ENCODE measurements at regions not wholly inside any gene's neighbourhood (a gene's known extent, or its start where the extent isn't known, plus 50 kb on each side); places are given as distances from the start of the nearest gene placed in this dataset.
A peak's percentile ranks its signal among the peaks of the same experiment; 100 is the strongest.
"Not testable (repeated sequence)": the region's sequence is repeated elsewhere in the genome, so short reads cannot be mapped to it uniquely, and the experiment has no call there.

DNA sequence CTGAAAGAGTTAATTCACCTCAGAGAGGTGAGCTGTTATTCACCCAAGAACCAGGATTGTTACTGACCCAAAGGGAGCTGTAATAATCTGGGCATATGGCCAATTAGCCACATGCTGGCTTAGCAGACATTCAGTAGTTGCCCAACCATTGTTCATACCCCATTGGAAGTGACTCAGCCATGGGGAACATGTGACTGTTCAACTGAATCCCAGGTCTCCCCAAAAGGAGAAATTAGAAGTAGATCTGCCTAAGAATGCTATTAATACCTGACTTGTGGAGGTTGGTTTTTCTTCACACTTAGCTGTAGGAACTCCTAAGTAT lies 272.6 kb upstream of the UBE2E3 start:
- no peak overlapping the region for H3K27ac Mint-ChIP-seq
- H3K36me3 Mint-ChIP-seq, result no peaks in the 10 kb centered on the region
- H3K4me1 Mint-ChIP-seq, result no peaks in the 10 kb centered on the region
- DNase-seq, result no peak
- peaks cover 0 to 6% of the 10 kb centered on the region in 2 donors for H3K9me3 Mint-ChIP-seq
- no peak for ATAC-seq (replicated peaks)
- H3K27me3 Mint-ChIP-seq, result no peaks in the 10 kb centered on the region
- no peak overlapping the region for H3K4me3 Mint-ChIP-seq

DNA sequence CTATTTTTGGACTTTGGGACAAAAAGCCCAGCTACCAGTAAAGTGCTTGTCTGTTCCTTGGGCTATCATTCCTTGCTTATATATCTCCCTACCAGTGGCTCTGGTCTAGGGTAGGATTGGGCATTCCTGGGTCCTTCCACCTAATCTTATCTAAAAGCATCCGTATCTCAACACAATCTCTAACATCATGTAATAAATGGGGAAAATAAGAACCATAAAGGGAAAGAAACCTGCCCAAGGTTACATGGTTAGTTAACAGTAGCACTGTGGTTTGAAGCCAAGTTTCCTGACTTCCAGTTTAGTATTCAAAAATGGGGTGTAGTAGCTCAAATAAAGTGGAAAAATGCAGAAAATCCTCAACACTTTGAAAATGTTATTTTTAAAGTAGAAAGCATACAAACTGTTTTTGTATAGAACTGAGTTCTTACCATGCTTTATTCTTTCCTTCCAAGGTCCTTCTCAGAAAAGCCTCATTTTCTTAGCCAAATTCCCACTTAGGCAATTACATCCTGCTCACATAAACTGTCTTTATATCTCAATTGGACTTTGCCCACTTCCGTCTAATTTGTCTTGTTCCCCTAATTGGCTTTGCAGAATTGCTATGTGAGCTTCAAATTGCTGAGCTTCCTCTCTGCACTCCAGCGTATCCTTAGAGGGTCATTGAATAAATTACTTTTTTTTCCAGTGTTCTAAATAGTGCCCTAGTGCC lies 273.1 kb upstream of the UBE2E3 start:
- Mint-ChIP-seq H3K36me3 (no peaks in the 10 kb centered on the region), H3K27me3 (no peaks in the 10 kb centered on the region), H3K4me1 (no peaks in the 10 kb centered on the region), H3K4me3 (no peak overlapping the region), H3K27ac (no peak overlapping the region), H3K9me3 (peaks cover 0 to 2% of the 10 kb centered on the region in 2 donors)
- DNase-seq (no peak), ATAC-seq (replicated peaks) (no peak)

DNA sequence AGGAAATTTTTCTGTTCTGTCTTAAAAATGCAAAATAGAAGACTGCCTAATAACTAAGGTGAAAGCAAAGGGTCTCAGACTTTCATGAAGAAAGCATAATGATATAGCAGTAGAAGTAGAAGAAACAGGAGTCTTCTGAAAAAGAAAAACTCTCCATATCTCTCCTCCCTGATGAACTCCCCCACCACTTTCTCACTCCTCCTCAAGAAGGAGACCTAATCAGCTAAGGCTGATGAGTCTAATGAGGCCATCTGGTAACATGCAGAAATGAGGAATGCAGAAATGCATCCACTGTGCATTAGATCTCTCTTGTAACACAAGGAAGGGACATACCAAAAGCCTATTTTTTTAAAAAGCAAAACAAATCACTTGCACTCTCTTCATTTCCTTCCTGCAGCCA lies 273.7 kb upstream of the UBE2E3 start:
- no peaks in the 10 kb centered on the region for H3K27me3 Mint-ChIP-seq
- DNase-seq, result no peak

DNA sequence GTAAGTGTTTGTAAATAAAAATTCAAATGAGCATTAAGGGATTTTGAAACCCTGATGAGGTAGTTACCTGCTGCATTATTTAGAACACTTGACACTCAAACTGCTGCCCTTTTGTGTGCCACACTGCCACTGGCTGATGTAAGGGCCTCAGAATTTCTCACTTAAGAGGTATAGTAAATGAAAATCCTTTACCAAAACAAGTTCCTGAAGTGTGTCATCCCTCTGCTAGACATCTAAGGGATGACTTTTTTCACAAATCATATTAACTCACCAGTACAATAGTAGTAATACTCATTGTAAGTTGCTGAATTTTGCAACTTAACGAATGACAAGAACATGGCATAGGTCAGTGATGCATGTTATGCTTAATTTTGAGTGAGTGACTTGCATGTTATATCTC lies 274.9 kb upstream of the UBE2E3 start:
- ATAC-seq (replicated peaks) (no peak), DNase-seq (no peak)
- no peaks in the 10 kb centered on the region for H3K36me3 Mint-ChIP-seq
- no peaks in the 10 kb centered on the region for H3K4me1 Mint-ChIP-seq
- no peak overlapping the region for H3K27ac Mint-ChIP-seq
- no peaks in the 10 kb centered on the region for H3K9me3 Mint-ChIP-seq
- no peaks in the 10 kb centered on the region for H3K27me3 Mint-ChIP-seq
- no peak overlapping the region for H3K4me3 Mint-ChIP-seq

More for the DNA sequence above, 273.7 kb upstream of the UBE2E3 start:
- H3K4me3 Mint-ChIP-seq, result no peak overlapping the region
- H3K4me1 Mint-ChIP-seq, result no peaks in the 10 kb centered on the region
- no peaks in the 10 kb centered on the region for H3K36me3 Mint-ChIP-seq
- no peak for ATAC-seq (replicated peaks)
- no peak overlapping the region for H3K27ac Mint-ChIP-seq
- no peaks in the 10 kb centered on the region for H3K9me3 Mint-ChIP-seq

DNA sequence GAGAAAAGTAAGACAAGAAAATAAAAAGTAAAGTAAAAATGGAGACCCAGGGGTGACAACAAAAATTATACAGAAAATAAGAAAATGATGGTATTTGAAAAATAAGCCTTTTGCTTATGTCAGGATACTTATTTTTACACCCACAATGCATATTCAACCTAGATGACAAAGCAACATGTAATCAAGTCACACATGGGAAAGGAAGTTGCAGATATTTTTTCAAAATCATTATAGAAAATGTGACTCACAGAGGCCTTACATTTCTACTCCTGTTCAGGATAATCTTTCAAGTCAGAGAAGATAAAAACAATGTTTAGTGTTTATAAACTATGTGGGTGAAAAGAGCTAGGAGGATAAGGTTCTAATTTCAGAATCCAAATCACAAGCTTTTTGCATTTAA lies 275.3 kb upstream of the UBE2E3 start:
- no peaks in the 10 kb centered on the region for H3K4me1 Mint-ChIP-seq
- H3K9me3 Mint-ChIP-seq, result no peaks in the 10 kb centered on the region
- DNase-seq (no peak), ATAC-seq (replicated peaks) (no peak)
- H3K27ac Mint-ChIP-seq, result no peak overlapping the region
- H3K4me3 Mint-ChIP-seq, result no peak overlapping the region
- H3K36me3 Mint-ChIP-seq, result no peaks in the 10 kb centered on the region
- H3K27me3 Mint-ChIP-seq, result no peaks in the 10 kb centered on the region

DNA sequence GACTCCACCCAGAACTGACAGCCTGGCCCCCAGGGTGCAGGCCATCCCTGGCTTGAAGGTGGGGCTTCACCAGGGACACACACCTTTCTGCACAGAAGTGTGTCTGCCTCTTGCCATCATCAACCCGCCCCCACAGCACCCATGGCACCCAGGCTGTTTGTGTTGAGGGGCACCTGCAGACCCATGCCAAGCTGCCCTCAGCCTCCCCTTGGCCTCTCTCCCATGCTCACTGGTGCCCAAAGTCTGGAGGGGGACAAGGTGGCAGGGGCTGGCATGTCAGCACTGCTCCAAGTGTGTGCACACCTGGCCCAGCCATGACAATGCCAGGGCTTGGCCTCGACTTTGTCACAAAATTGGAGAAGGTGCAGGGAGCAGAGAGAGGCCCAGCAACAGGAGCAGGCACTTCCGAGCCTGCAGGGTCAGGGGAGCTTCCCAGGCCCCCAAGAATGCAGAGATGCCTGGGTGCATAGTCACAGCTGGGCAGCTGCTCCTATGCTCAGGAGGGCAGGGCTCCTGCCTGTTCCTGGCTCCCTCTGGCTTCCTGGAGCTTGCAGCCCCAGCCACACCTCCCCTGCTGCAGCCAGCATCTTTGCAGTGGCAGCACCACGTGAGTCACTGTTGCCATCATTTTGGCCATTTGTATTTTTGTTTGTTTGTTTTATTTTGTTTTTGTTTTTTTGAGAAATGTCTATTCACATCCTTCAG lies 280.6 kb upstream of the UBE2E3 start:
- ATAC-seq (replicated peaks), result no peak
- no peaks in the 10 kb centered on the region for H3K9me3 Mint-ChIP-seq

DNA sequence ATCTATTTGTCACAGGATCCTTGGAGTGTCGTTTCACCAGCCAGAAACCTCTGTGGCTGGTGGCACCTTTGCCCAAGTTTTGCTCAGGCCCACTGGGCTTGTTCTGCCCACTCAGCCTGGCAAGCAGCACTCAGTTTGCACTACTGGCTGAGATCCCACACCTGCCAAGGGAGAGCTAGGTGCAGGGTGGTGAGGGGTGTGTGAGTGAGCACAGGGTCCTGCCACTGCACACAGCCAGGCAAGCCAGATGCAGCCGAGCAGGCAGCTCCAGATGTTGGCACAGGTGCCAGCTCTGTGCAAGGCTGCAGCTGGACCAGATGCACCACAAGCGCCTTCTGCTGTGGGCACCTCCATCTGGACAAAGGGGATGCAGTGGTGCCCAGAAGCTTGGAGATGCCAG lies 281.7 kb upstream of the UBE2E3 start:
- Mint-ChIP-seq H3K9me3 (no peaks in the 10 kb centered on the region), H3K36me3 (no peaks in the 10 kb centered on the region), H3K27ac (no peak overlapping the region), H3K4me1 (no peaks in the 10 kb centered on the region), H3K27me3 (no peaks in the 10 kb centered on the region), H3K4me3 (no peak overlapping the region)
- ATAC-seq (replicated peaks), result peak in 1 of 2 donors; percentile 22
- DNase-seq, result no peak

More for the DNA sequence above, 280.6 kb upstream of the UBE2E3 start:
- no peaks in the 10 kb centered on the region for H3K36me3 Mint-ChIP-seq
- no peaks in the 10 kb centered on the region for H3K4me1 Mint-ChIP-seq
- no peaks in the 10 kb centered on the region for H3K27me3 Mint-ChIP-seq
- DNase-seq, result no peak
- H3K27ac Mint-ChIP-seq, result no peak overlapping the region
- no peak overlapping the region for H3K4me3 Mint-ChIP-seq

DNA sequence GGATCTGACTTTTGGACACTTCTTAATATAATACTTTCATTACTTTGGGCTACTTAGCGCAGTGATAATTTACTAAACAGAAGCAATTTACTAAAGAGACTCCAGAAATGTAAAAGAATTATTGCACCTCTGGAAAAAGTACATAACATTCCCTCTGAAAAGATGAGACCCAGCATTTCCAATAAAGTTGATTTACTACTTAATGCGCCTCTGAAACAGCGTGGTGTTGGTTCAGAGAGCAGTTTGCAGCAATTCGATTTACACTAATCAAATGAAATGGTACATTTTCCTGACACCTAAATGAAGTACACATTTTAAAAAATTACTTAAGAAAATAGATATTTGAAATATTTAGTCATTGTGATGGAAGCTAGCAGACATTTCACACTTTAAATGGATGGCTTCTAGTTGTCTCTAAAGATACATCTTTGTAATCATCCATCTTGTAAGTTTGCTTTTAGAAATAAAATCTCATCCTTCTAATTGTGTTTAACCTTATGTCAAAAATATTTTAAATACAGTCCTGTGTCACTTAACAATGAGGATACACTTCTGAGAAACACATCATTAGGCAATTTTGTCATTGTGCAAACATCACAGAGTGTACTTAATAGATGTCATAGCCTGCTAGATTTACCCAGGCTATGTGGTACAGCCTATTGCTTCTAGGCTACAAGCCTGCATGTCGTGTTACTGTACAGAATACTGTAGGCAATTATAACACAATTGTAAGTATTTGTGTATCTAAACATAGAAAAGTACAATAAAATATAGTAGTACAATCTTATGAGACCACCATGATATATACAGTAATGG lies 284.6 kb upstream of the UBE2E3 start:
- ATAC-seq (replicated peaks) (no peak), DNase-seq (no peak)
- no peaks in the 10 kb centered on the region for H3K36me3 Mint-ChIP-seq
- no peak overlapping the region for H3K4me3 Mint-ChIP-seq
- H3K4me1 Mint-ChIP-seq, result no peaks in the 10 kb centered on the region
- no peaks in the 10 kb centered on the region for H3K27me3 Mint-ChIP-seq
- H3K9me3 Mint-ChIP-seq, result no peaks in the 10 kb centered on the region
- H3K27ac Mint-ChIP-seq, result no peak overlapping the region

DNA sequence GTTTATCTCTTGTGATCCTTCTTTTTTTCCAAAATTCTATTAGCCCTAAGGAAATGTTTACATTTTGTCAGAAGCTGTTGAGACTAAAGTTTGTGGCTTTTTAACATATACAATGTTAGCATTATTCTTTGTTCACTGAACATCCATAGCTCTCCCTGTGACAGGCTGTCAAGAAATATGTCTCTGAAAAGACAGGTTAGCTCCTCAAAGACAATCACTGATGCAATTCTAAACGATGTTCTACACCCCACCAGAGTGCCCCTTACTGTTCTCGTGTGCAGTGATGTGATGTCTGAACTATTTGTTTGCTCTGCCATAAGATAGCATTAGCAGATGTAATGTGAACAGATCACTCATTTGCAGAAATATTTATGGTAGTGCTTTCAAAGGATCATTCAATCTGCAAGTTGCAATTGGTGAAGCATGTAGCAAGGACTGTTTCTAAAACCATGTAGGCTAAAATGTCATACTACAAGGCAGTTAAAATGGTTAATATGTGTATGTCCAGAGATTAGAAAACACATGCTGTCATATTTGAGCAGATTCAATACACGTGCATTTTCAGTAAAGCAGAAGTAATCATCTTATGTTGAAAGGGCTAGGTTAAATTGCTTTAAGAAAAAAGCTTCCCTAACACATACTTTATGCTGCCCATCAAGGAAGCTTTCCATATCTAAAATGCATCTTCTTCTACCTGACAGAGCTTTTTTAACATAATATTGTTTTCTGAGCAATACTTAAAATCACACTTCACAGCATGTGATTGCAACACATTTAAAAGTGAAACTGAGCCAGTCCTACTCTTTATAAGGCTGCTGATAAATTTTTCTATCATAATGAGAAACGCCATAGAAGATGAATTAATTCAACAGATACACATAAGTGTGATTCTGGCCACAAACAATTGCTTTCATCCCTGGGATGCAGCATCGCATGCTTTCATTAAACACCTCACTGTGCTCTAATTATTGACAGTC lies 285.7 kb upstream of the UBE2E3 start:
- H3K9me3 Mint-ChIP-seq, result no peaks in the 10 kb centered on the region
- no peak overlapping the region for H3K4me3 Mint-ChIP-seq
- no peak for ATAC-seq (replicated peaks)
- DNase-seq, result no peak
- H3K36me3 Mint-ChIP-seq, result no peaks in the 10 kb centered on the region
- no peaks in the 10 kb centered on the region for H3K4me1 Mint-ChIP-seq
- no peak overlapping the region for H3K27ac Mint-ChIP-seq
- no peaks in the 10 kb centered on the region for H3K27me3 Mint-ChIP-seq

DNA sequence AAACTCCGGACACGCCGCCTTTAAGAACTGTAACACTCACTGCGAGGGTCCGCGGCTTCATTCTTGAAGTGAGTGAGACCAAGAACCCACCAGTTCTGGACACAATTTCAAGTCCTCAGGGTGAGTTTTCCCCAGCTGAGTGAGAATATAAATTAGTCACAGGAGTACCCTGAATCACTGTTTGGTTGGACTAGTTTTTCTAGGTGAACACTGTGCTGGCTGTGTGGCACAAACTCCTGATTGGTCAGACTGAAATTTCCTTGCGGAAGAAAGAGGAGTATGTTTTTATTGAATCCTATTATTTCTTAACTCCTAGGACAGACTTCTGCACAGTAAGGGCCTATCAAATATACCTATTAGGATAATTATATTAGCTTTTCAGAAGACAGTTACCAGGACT lies 288.1 kb upstream of the UBE2E3 start:
- H3K4me3 Mint-ChIP-seq, result no peak overlapping the region
- no peaks in the 10 kb centered on the region for H3K27me3 Mint-ChIP-seq
- ATAC-seq (replicated peaks), result no peak
- no peaks in the 10 kb centered on the region for H3K4me1 Mint-ChIP-seq
- DNase-seq, result no peak
- no peaks in the 10 kb centered on the region for H3K36me3 Mint-ChIP-seq
- H3K9me3 Mint-ChIP-seq, result no peaks in the 10 kb centered on the region
- H3K27ac Mint-ChIP-seq, result no peak overlapping the region

DNA sequence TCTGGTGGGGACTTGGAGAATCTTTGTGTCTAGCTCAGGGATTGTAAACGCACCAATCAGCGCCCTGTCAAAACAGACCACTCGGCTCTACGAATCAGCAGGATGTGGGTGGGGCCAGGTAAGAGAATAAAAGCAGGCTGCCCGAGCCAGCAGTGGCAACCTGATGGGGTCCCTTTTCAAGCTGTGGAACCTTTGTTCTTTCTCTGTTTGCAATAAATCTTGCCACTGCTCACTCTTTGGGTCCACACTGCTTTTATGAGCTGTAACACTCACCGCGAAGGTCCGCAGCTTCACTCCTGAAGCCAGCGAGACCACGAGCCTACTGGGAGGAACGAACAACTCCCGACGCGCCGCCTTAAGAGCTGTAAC lies 288.6 kb upstream of the UBE2E3 start:
- not testable (repeated sequence) for H3K36me3 Mint-ChIP-seq; H3K9me3 Mint-ChIP-seq; ATAC-seq (replicated peaks); H3K27ac Mint-ChIP-seq; H3K4me1 Mint-ChIP-seq; H3K4me3 Mint-ChIP-seq; DNase-seq; H3K27me3 Mint-ChIP-seq

DNA sequence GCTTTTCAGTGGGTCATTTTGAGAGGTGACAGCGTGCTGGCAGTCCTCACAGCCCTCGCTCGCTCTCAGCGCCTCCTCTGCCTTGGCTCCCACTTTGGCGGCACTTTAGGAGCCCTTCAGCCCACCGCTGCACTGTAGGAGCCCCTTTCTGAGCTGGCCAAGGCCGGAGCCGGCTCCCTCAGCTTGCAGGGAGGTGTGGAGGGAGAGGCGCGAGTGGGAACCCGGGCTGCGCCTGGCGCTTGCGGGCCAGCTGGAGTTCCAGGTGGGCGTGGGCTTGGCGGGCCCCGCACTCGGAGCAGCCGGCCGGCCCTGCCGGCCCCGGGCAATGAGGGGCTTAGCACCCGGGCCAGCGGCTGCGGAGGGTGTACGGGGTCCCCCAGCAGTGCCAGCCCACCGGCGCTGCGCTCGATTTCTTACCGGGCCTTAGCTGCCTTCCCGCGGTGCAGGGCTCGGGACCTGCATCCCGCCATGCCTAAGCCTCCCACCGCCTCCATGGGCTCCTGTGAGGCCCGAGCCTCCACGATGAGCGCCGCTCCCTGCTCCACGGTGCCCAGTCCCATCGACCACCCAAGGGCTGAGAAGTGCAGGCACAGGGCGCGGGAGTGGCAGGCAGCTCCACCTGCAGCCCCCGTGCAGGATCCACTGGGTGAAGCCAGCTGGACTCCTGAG lies 289.1 kb upstream of the UBE2E3 start:
- H3K27ac Mint-ChIP-seq; H3K9me3 Mint-ChIP-seq; H3K4me1 Mint-ChIP-seq; H3K36me3 Mint-ChIP-seq; DNase-seq; H3K4me3 Mint-ChIP-seq; H3K27me3 Mint-ChIP-seq; ATAC-seq (replicated peaks): not testable (repeated sequence)

DNA sequence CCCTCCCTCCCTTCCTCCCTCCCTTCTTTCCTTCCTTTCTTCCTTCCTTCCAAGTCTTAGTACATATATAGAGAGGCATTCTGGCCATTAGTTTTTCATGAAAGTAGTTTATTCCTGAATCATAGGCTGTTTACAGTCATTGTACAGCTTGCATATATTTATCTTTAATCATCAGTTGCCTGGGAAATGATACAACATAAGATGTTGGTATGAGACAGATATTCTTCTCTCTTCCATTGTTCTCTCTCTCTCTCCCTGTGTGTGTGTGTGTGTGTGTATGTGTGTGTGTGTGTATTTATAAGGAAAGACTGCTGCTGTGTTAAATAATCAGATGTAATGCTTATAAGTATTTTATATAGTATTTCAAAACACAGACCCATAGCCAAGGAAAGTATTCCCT lies 289.8 kb upstream of the UBE2E3 start:
- Mint-ChIP-seq H3K4me3 (no peak overlapping the region), H3K36me3 (no peaks in the 10 kb centered on the region), H3K4me1 (no peaks in the 10 kb centered on the region), H3K27me3 (no peaks in the 10 kb centered on the region), H3K9me3 (no peaks in the 10 kb centered on the region), H3K27ac (no peak overlapping the region)
- ATAC-seq (replicated peaks) (no peak), DNase-seq (no peak)

DNA sequence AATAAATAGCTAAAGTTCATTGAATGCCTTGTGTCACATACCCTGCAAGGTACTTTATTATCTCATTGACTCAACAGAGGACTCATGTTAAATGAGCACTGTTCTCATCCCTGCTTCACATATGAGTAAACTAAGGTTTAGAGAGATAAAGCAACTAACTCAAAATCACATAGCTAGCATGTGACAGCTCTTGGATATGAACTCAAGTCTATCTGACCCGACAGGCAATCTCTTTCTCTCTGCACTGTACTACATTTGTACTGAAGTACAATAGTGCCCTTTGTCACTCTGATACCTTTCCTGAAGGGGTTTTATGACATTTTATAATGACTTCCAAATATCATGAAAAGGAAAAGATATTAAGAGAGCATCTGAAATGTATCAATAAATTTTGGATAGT lies 297.5 kb upstream of the UBE2E3 start:
- Mint-ChIP-seq H3K9me3 (no peaks in the 10 kb centered on the region), H3K27ac (no peak overlapping the region), H3K4me1 (no peaks in the 10 kb centered on the region), H3K27me3 (peaks cover 6 to 8% of the 10 kb centered on the region in 2 donors), H3K36me3 (no peaks in the 10 kb centered on the region), H3K4me3 (no peak overlapping the region)
- no peak for ATAC-seq (replicated peaks)
- no peak for DNase-seq

Data from stimulated activated naive B cell treated with anti-CD40 and anti-IgM and Interleukin-4, amounts not matched to agents 10 μg/mL and 1 μg/mL and 100 μg/mL, for 72 hours (primary cell).